ENCODE measurements at regions not wholly inside any gene's neighbourhood (a gene's known extent, or its start where the extent isn't known, plus 50 kb on each side); places are given as distances from the start of the nearest gene placed in this dataset.

DNA sequence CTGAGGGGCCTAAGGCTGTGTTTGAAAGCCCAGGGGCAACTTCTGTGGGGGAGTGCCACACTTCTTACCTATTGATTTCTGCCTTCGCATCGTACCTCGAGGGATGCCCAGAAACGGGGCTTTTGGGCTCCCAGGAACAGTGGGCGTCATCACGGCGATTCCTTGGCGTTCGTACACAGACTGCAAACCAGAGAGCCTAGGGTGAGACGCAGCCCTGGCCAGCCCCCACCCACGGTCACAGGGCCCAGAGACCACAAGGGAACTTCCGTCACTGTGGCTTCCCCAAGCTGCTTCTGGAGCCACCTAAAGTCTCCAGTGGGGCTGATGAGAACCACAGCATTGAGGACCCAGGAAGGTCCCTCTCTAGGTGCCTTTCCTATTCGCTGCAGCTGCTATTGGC, 91.9 kb downstream of the CTTN start:
- TF ChIP-seq, protein P1, sequence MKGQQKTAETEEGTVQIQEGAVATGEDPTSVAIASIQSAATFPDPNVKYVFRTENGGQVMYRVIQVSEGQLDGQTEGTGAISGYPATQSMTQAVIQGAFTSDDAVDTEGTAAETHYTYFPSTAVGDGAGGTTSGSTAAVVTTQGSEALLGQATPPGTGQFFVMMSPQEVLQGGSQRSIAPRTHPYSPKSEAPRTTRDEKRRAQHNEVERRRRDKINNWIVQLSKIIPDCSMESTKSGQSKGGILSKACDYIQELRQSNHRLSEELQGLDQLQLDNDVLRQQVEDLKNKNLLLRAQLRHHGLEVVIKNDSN (IDR thresholded peaks at IDR 0.05): no peak
- no peak for TF ChIP-seq TEAD4 (IDR thresholded peaks at IDR 0.05)

DNA sequence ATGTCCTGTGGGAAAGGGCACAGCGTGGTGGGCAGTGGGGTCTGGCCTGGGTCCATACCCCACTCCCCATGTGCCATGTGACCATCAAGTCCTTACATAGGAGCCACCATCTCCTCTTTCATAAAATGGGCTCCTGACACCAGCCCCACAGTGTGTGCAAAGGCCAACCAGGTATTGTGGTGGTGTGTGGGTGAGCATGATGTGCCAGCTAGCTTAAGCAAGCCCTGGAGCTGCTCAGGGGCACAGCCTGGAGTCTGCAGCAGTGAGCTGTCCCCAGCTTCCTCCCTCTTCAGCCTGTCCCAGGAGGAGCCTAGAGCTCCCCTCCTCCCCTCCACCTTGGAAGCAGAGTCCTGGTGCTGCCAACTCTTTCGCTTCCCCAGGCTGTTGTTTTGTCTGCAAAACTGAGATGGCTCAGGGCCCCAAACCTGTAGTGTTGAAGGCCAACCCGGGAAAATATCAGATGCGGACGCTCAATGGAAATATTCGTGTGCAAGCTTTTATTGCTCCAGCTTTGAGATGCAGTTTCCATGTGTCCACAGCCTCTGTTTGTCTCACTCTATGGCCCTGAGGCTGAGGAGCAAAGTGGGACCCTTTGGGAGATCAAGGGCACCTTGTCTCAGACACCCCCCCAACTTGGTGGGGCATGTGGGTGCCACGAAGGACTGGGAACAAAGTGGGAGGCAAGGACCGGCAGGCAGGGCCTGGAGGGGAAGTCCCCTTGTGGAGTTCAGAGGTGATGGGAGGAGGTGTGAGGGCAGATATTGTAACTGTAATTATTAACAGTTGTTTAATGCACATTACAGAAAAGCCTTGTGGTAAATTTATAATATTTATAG, 92.6 kb downstream of the CTTN start:
- no peak for TF ChIP-seq FOXM1 (IDR thresholded peaks at IDR 0.05; ENCODE audit: borderline replicate concordance, low read depth)
- TF ChIP-seq YY1 (IDR thresholded peaks at IDR 0.05; ENCODE audit: low read depth): no peak
- no peak for TF ChIP-seq EP300 (IDR thresholded peaks at IDR 0.05; ENCODE audit: borderline replicate concordance)
- TF ChIP-seq ZBTB7A (IDR thresholded peaks at IDR 0.05; ENCODE audit: low read depth): no peak
- TF ChIP-seq MAX (IDR thresholded peaks at IDR 0.05): no peak
- TF ChIP-seq TCF12 (IDR thresholded peaks at IDR 0.05; ENCODE audit: low read depth): no peak
- no peak for TF ChIP-seq REST (IDR thresholded peaks at IDR 0.05; ENCODE audit: low read depth)
- no peak for TF ChIP-seq TEAD4 (IDR thresholded peaks at IDR 0.05)
- no peak for TF ChIP-seq NFIC (IDR thresholded peaks at IDR 0.05)
- no peak for TF ChIP-seq EGR1 (IDR thresholded peaks at IDR 0.05)
- no peak for TF ChIP-seq CREB1 (IDR thresholded peaks at IDR 0.05; ENCODE audit: low read depth)
- TF ChIP-seq RAD21 (IDR thresholded peaks at IDR 0.05; ENCODE audit: low read depth): no peak
- no peak for TF ChIP-seq TAF1 (IDR thresholded peaks at IDR 0.05; ENCODE audit: low read depth)
- TF ChIP-seq, protein P1 (IDR thresholded peaks at IDR 0.05): no peak
- no peak for TF ChIP-seq CEBPB (IDR thresholded peaks at IDR 0.05)

DNA sequence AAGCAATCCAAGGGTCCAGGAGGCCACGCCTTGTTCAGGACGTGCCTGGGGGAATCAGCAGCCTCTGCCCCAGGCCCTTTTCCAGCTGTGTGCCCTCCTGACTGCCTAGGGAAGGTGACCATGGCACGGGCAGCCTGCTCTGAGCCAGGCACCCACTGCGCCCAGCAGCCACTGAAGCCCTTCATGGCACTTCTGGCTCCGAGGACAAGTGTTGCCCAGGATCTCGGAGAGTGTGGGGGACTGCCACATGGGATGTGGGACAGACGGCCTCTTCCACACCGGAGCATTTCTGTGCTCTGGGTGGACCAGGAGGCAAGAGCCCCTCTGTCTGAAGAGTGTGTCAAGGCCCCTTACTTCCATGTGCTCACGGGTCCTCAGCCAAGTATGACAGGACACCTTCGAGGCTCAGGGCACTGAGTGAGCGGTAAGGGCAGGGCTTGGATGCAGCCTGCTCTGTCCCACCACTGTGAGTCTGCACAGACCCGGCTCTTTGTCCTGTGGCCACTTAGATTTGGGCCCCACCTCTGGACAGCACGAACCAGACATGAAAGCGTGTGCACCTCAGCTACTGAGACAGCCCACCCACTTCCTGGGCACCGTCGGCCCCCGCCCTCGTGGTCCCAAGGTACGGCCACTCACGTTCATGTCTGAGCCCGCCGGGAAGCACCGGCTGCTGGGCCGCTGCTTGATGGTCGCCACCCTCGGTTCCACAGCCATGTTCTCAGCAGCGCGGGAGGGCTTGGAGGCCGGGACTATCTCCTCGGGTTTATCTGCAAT, 93.6 kb downstream of the CTTN start:
- TF ChIP-seq, protein P1 (IDR thresholded peaks at IDR 0.05): no peak
- TF ChIP-seq NFIC (IDR thresholded peaks at IDR 0.05) (no peak), MAX (IDR thresholded peaks at IDR 0.05) (no peak), CREB1 (IDR thresholded peaks at IDR 0.05; ENCODE audit: low read depth) (no peak), YY1 (IDR thresholded peaks at IDR 0.05; ENCODE audit: low read depth) (no peak), EGR1 (IDR thresholded peaks at IDR 0.05) (no peak), REST (IDR thresholded peaks at IDR 0.05; ENCODE audit: low read depth) (no peak), TEAD4 (IDR thresholded peaks at IDR 0.05) (no peak), ZBTB7A (IDR thresholded peaks at IDR 0.05; ENCODE audit: low read depth) (no peak), CEBPB (IDR thresholded peaks at IDR 0.05) (no peak), RAD21 (IDR thresholded peaks at IDR 0.05; ENCODE audit: low read depth) (no peak), EP300 (IDR thresholded peaks at IDR 0.05; ENCODE audit: borderline replicate concordance) (no peak), TAF1 (IDR thresholded peaks at IDR 0.05; ENCODE audit: low read depth) (no peak), FOXM1 (IDR thresholded peaks at IDR 0.05; ENCODE audit: borderline replicate concordance, low read depth) (no peak), TCF12 (IDR thresholded peaks at IDR 0.05; ENCODE audit: low read depth) (no peak)

DNA sequence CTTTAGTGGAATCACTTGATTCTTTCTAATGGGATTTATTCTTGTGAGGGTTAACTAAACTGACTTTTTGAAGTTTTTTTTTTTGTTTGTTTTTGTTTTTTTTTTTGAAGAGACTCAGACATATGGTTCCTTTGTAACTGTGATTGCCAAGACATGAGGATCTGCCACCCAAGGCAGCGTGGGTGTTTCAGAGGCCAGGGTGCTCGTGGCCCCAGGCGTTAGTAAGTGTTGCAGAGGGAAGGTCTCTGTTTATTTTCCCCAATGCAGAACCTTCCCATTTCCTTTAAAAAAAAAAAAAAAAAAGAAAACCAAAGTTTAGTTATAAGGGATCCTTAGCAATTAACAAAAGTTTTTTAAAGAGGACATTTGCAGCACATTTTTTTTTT, 94.8 kb downstream of the CTTN start:
- no peak for TF ChIP-seq TAF1 (IDR thresholded peaks at IDR 0.05; ENCODE audit: low read depth)
- TF ChIP-seq CREB1 (IDR thresholded peaks at IDR 0.05; ENCODE audit: low read depth): no peak
- no peak for TF ChIP-seq YY1 (IDR thresholded peaks at IDR 0.05; ENCODE audit: low read depth)
- TF ChIP-seq EGR1 (IDR thresholded peaks at IDR 0.05): no peak
- no peak for TF ChIP-seq EP300 (IDR thresholded peaks at IDR 0.05; ENCODE audit: borderline replicate concordance)
- no peak for TF ChIP-seq TCF12 (IDR thresholded peaks at IDR 0.05; ENCODE audit: low read depth)
- TF ChIP-seq FOXM1 (IDR thresholded peaks at IDR 0.05; ENCODE audit: borderline replicate concordance, low read depth): no peak
- TF ChIP-seq, protein P1 (IDR thresholded peaks at IDR 0.05): no peak
- TF ChIP-seq ZBTB7A (IDR thresholded peaks at IDR 0.05; ENCODE audit: low read depth): no peak
- no peak for TF ChIP-seq RAD21 (IDR thresholded peaks at IDR 0.05; ENCODE audit: low read depth)
- no peak for TF ChIP-seq REST (IDR thresholded peaks at IDR 0.05; ENCODE audit: low read depth)
- TF ChIP-seq TEAD4 (IDR thresholded peaks at IDR 0.05): no peak
